Hepatocyte (in vitro differentiated cells): ENCODE measurements at regions not wholly inside any gene's neighbourhood (a gene's known extent, or its start where the extent isn't known, plus 50 kb on each side); places are given as distances from the start of the nearest gene placed in this dataset.

ENCODE experiments used
- CTCF ChIP-seq: fragments of 200-600 bp; sonication (generic); IDR thresholded peaks from 2 replicates; pipeline ENCODE4 v1.5.1; 2016; ENCODE audit warnings: antibody characterized with exemption, mild to moderate bottlenecking; ENCODE audit not compliant: poor library complexity
- EZH2 ChIP-seq: fragments of 200-600 bp; sonication (generic); IDR thresholded peaks from 2 replicates; pipeline ENCODE4 v1.6.1; 2016; ENCODE audit warnings: antibody characterized with exemption, mild to moderate bottlenecking, borderline replicate concordance
- EZH2phosphoT487 ChIP-seq: fragments of 200-600 bp; sonication (generic); IDR thresholded peaks from one replicate; pipeline ENCODE4 v1.6.1; 2018; ENCODE audit warnings: antibody characterized with exemption, mild to moderate bottlenecking, low read depth, moderate library complexity; ENCODE audit not compliant: unreplicated experiment, severe bottlenecking

- TF ChIP-seq EZH2: no peak
- peak; percentile 70 for TF ChIP-seq CTCF
- TF ChIP-seq EZH2phosphoT487: no peak
Observed at GRCh38 chr16:6081320-6081976, 983.9 kb upstream of the EEF2KMT start.
